HEK293T (cell line): ENCODE measurements at regions not wholly inside any gene's neighbourhood (a gene's known extent, or its start where the extent isn't known, plus 50 kb on each side); places are given as distances from the start of the nearest gene placed in this dataset.

Experiments used
- ELF4 ChIP-seq: fragments of 450-650 bp; IDR thresholded peaks from 2 replicates; pipeline ENCODE4 v1.6.1; 2017; ENCODE audit warnings: antibody characterized with exemption
- HDGF ChIP-seq: fragments of 450-650 bp; IDR thresholded peaks from 2 replicates; pipeline ENCODE4 v1.6.1; 2017; ENCODE audit warnings: antibody characterized with exemption, borderline replicate concordance
- NFRKB ChIP-seq: fragments of 450-650 bp; IDR thresholded peaks from 2 replicates; pipeline ENCODE4 v1.6.1; 2016; ENCODE audit warnings: mild to moderate bottlenecking, moderate library complexity
- SP1 ChIP-seq: fragments of 450-650 bp; IDR thresholded peaks from 2 replicates; pipeline ENCODE4 v1.6.1; 2017
- ZNF384 ChIP-seq: fragments of 450-650 bp; IDR thresholded peaks from 2 replicates; pipeline ENCODE4 v1.6.1; 2016

- TF ChIP-seq HDGF (no peak), ELF4 (no peak), NFRKB (no peak), SP1 (no peak), ZNF384 (no peak)
Measured at GRCh38 chr18:57916684-57917083, 113.6 kb upstream of the ATP8B1 start.
